Trophoblast cell (in vitro differentiated cells and primary cell): ENCODE measurements at regions not wholly inside any gene's neighbourhood (a gene's known extent, or its start where the extent isn't known, plus 50 kb on each side); places are given as distances from the start of the nearest gene placed in this dataset.

Experiments used
- DNase-seq, 2 donors: peaks; one replicate each; pipeline ENCODE4 v3.0.0-alpha.2; 2016
- H2AFZ ChIP-seq: 2 replicates; pipeline ENCODE4 v1.6.1; 2013; ENCODE audit warnings: low read length, moderate library complexity, mild to moderate bottlenecking; ENCODE audit not compliant: insufficient read depth, poor library complexity
- H2AK5ac ChIP-seq: 2 replicates; pipeline ENCODE4 v1.6.1; 2013; ENCODE audit warnings: mild to moderate bottlenecking, low read length
- H2BK120ac ChIP-seq: 2 replicates; pipeline ENCODE4 v1.6.1; 2013; ENCODE audit warnings: low read length, mild to moderate bottlenecking, moderate library complexity; ENCODE audit not compliant: insufficient read depth, poor library complexity
- H2BK12ac ChIP-seq: 2 replicates; pipeline ENCODE4 v1.6.1; 2013; ENCODE audit warnings: mild to moderate bottlenecking, low read length, moderate library complexity
- H2BK5ac ChIP-seq: 2 replicates; pipeline ENCODE4 v1.6.1; 2013; ENCODE audit warnings: low read length, low read depth, moderate library complexity, mild to moderate bottlenecking; ENCODE audit not compliant: poor library complexity
- H3K14ac ChIP-seq: 2 replicates; pipeline ENCODE4 v1.6.1; 2013; ENCODE audit warnings: mild to moderate bottlenecking, low read length
- H3K18ac ChIP-seq: 2 replicates; pipeline ENCODE4 v1.6.1; 2013; ENCODE audit warnings: mild to moderate bottlenecking, low read length
- H3K23ac ChIP-seq: 2 replicates; pipeline ENCODE4 v1.6.1; 2013; ENCODE audit warnings: low read length
- H3K27ac ChIP-seq: 2 replicates; pipeline ENCODE4 v1.5.1; 2013; ENCODE audit warnings: low read depth, mild to moderate bottlenecking, inconsistent platforms, low read length, moderate library complexity
- H3K27me3 ChIP-seq: 2 replicates; pipeline ENCODE4 v1.6.1; 2013; ENCODE audit warnings: inconsistent platforms, mild to moderate bottlenecking, low read length, moderate library complexity; ENCODE audit not compliant: insufficient read depth
- H3K36me3 ChIP-seq, 2 experiments: 1 replicate in 1 of 2; 2 replicates in 1 of 2; pipeline ENCODE4 v1.6.1; 2013; ENCODE audit warnings: low read length in 2 of 2, mild to moderate bottlenecking in 2 of 2, moderate library complexity in 1 of 2; ENCODE audit not compliant: insufficient read depth in 2 of 2, control insufficient read depth in 1 of 2
- H3K4ac ChIP-seq: 2 replicates; pipeline ENCODE4 v1.6.1; 2013; ENCODE audit warnings: low read depth, mild to moderate bottlenecking, low read length, moderate library complexity
- H3K4me1 ChIP-seq, 2 experiments: 1 replicate in 1 of 2; 2 replicates in 1 of 2; pipeline ENCODE4 v1.6.1; 2013; ENCODE audit warnings: low read length in 2 of 2, mild to moderate bottlenecking in 2 of 2, moderate library complexity in 1 of 2; ENCODE audit not compliant: insufficient read depth in 2 of 2, control insufficient read depth in 1 of 2
- H3K4me2 ChIP-seq: 2 replicates; pipeline ENCODE4 v1.6.1; 2013; ENCODE audit warnings: inconsistent platforms, mild to moderate bottlenecking, low read length, moderate library complexity
- H3K4me3 ChIP-seq: 2 replicates; pipeline ENCODE4 v1.5.1; 2013; ENCODE audit warnings: mild to moderate bottlenecking, low read depth, low read length, inconsistent platforms
- H3K79me1 ChIP-seq: one replicate; pipeline ENCODE4 v1.6.1; 2013; ENCODE audit warnings: low read length
- H3K79me2 ChIP-seq: 2 replicates; pipeline ENCODE4 v1.6.1; 2013; ENCODE audit warnings: low read length, mild to moderate bottlenecking; ENCODE audit not compliant: control insufficient read depth, insufficient read depth, poor library complexity
- H3K9ac ChIP-seq: 2 replicates; pipeline ENCODE4 v1.6.1; 2013; ENCODE audit warnings: mild to moderate bottlenecking, low read length
- H3K9me3 ChIP-seq: 2 replicates; pipeline ENCODE4 v1.6.1; 2013; ENCODE audit warnings: low read depth, mild to moderate bottlenecking, control low read depth, inconsistent platforms, low read length; ENCODE audit not compliant: insufficient read depth
- H4K12ac ChIP-seq: 2 replicates; pipeline ENCODE4 v1.6.1; 2013; ENCODE audit warnings: low read depth, mild to moderate bottlenecking, low read length, moderate library complexity
- H4K8ac ChIP-seq: 2 replicates; pipeline ENCODE4 v1.6.1; 2013; ENCODE audit warnings: low read depth, mild to moderate bottlenecking, low read length, moderate library complexity
- H4K91ac ChIP-seq: one replicate; pipeline ENCODE4 v1.6.1; 2013; ENCODE audit warnings: low read depth, mild to moderate bottlenecking, low read length, moderate library complexity
- WGBS: extraction: QIAGEN DNeasy Blood & Tissue Kit; methylation state at CpG from one replicate; pipeline ENCODE4 v1.1.7; 2013; ENCODE audit warnings: missing lambda C conversion rate; ENCODE audit not compliant: insufficient read length, insufficient coverage; ENCODE audit errors: extremely low coverage; 5-methylcytosine and 5-hydroxymethylcytosine counted together

DNA sequence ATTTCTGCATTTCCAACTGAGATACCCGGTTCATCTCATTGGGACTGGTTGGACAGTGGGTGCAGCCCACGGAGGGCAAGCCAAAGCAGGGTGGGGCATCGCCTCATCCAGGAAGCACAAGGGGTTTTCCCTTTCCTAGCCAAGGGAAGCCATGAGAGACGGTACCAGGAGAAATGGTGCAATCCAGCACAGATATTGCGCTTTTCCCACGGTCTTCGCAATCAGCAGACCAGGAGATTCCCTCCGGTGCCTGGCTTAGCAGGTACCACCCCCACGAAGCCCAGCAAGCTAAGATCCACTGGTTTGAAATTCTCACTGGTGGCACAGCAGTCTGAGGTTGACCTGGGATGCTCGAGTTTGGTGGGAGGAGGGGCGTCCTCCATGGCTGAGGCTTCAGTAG lies 527.0 kb downstream of the TLE1 start:
- Histone ChIP-seq H4K91ac (no peak overlapping the region), H2BK5ac (no peak overlapping the region), H3K23ac (no peak overlapping the region), H3K4ac (no peak overlapping the region), H3K27me3 (no peaks in the 10 kb centered on the region), H2AFZ (no peak overlapping the region), H3K79me1 (no peaks in the 10 kb centered on the region), H3K14ac (no peak overlapping the region), H3K27ac (no peak overlapping the region), H3K9me3 (no peaks in the 10 kb centered on the region), H3K9ac (no peak overlapping the region), H2BK120ac (no peak overlapping the region), H3K18ac (no peak overlapping the region), H3K4me2 (no peak overlapping the region), H2BK12ac (no peak overlapping the region), H4K8ac (no peak overlapping the region), H4K12ac (no peak overlapping the region), H2AK5ac (no peak overlapping the region), H3K4me1 (no peaks in the 10 kb centered on the region), H3K4me3 (no peak overlapping the region), H3K36me3 (no peaks in the 10 kb centered on the region), H3K79me2 (no peaks in the 10 kb centered on the region)
- DNase-seq, result no peak
- no CpG with 5 or more reads among the region's 11 CpGs for WGBS

DNA sequence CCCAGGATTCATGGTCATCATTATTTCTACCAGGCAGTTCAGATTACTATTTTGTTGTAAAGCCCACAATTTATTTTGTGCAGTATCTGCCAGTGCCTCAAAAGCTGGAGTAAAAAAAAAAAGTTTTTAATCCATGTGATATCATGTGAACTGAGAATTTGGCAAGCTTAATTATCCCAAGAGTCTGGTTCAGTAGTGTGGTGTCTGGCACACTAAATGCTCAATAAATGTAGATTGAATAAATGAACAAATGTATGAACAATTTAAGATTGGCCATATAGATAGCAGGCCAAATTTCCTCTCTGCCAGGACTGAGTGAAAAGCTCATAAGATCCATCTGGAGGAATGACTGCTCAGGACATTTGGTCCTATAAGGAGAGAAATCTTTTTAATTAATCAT lies 533.0 kb downstream of the TLE1 start:
- Histone ChIP-seq H3K36me3 (no peaks in the 10 kb centered on the region), H3K27me3 (no peaks in the 10 kb centered on the region), H3K79me1 (no peaks in the 10 kb centered on the region)

DNA sequence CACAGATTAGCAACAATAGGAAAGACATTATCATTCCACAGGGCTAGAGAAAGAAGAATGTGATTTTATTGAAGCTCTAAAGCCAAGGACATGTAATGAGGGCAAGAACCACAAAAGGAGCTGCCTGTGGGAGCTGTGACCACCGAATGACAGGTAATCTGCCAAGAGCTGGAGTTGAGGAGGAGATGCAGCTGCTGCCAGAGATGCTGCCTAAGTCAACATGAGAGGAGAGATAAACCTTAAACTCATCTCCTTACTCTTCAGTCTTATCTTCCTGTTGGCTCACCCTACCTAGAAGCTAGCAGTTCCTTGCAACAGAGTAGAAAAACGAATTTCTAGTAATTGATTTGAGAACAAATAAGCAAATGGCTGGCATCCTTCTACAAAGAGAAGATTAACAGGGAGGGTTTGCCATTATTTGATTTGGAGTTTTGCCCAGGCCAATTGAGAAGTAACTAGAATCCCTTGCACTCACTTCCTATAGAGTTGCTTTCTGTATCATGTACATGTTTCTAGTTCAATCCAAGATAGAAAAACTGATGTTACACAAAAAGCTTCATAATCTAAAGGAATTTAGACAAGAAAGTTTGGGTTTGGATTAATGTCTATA lies 539.2 kb downstream of the TLE1 start:
- Histone ChIP-seq H3K4me1 (peaks cover 2% of the 10 kb centered on the region in 2 experiments), H3K9ac (no peak overlapping the region), H3K36me3 (no peaks in the 10 kb centered on the region), H2AK5ac (no peak overlapping the region), H3K14ac (no peak overlapping the region), H2BK5ac (no peak overlapping the region), H2BK12ac (no peak overlapping the region), H2AFZ (no peak overlapping the region), H3K18ac (no peak overlapping the region), H3K27me3 (no peaks in the 10 kb centered on the region), H3K9me3 (no peaks in the 10 kb centered on the region), H3K27ac (no peak overlapping the region), H3K4me3 (no peak overlapping the region), H3K79me1 (no peaks in the 10 kb centered on the region), H4K8ac (no peak overlapping the region), H3K79me2 (no peaks in the 10 kb centered on the region), H4K91ac (no peak overlapping the region), H3K4me2 (no peak overlapping the region), H2BK120ac (no peak overlapping the region), H4K12ac (no peak overlapping the region), H3K23ac (no peak overlapping the region), H3K4ac (no peak overlapping the region)
- DNase-seq, result no peak
- WGBS, result no CpG with 5 or more reads among the region's 2 CpGs

More for the DNA sequence above, 533.0 kb downstream of the TLE1 start:
- Histone ChIP-seq H2AK5ac (no peak overlapping the region), H3K18ac (no peak overlapping the region), H2BK5ac (no peak overlapping the region), H3K23ac (no peak overlapping the region), H2AFZ (no peak overlapping the region), H4K12ac (no peak overlapping the region), H3K14ac (no peak overlapping the region), H3K27ac (no peak overlapping the region), H4K8ac (no peak overlapping the region), H3K9ac (no peak overlapping the region), H3K4me3 (no peak overlapping the region), H3K4me1 (no peaks in the 10 kb centered on the region), H3K4me2 (no peak overlapping the region), H2BK12ac (no peak overlapping the region), H3K79me2 (no peaks in the 10 kb centered on the region), H4K91ac (no peak overlapping the region), H2BK120ac (no peak overlapping the region), H3K9me3 (no peaks in the 10 kb centered on the region), H3K4ac (no peak overlapping the region)
- no peak for DNase-seq

DNA sequence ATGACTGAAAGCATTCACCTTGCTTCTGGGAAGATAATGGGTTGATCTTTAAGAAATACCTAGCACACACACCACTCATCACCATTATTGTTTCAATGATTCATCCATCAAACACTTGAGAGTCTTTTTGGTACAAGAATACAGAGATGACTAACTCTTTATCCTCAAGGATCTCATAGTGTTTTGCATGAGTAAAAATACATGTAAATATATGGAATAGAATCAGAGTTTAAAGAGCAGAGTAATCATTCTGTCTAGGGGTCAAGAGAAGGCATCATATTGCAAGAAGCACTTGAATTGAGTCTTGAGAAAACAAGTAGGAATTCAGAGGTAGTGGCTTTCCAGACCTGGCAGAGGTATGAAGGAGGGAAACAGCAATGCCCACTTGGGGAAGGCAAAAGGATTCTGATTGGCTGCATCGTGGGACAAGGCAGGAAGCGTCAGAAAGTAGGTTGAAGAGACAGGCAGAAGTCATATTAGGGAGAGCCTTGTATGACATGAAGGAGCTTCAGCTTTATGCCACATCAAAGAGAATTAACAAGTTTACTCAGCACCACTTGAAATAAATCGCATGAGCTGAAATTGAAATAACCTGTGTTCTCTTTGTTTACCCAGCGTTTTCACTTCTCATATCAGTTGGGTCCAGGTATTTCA lies 542.5 kb downstream of the TLE1 start:
- Histone ChIP-seq H3K9me3 (no peaks in the 10 kb centered on the region), H3K9ac (no peak overlapping the region), H3K14ac (no peak overlapping the region), H2AFZ (no peak overlapping the region), H4K8ac (no peak overlapping the region), H2BK120ac (no peak overlapping the region), H2BK5ac (no peak overlapping the region), H3K79me1 (no peaks in the 10 kb centered on the region), H3K27me3 (no peaks in the 10 kb centered on the region), H3K4ac (no peak overlapping the region), H3K27ac (no peak overlapping the region), H4K12ac (no peak overlapping the region), H3K23ac (no peak overlapping the region), H4K91ac (no peak overlapping the region), H3K18ac (no peak overlapping the region), H2AK5ac (no peak overlapping the region), H3K4me1 (peaks cover 2% of the 10 kb centered on the region in 2 experiments), H3K79me2 (no peaks in the 10 kb centered on the region), H3K4me3 (no peak overlapping the region), H2BK12ac (no peak overlapping the region), H3K4me2 (no peak overlapping the region), H3K36me3 (no peaks in the 10 kb centered on the region)
- no CpG with 5 or more reads among the region's 4 CpGs for WGBS
- DNase-seq, result no peak
